ENCODE measurements at regions not wholly inside any gene's neighbourhood (a gene's known extent, or its start where the extent isn't known, plus 50 kb on each side); places are given as distances from the start of the nearest gene placed in this dataset.
"Not testable (repeated sequence)": the region's sequence is repeated elsewhere in the genome, so short reads cannot be mapped to it uniquely, and the experiment has no call there.

DNA sequence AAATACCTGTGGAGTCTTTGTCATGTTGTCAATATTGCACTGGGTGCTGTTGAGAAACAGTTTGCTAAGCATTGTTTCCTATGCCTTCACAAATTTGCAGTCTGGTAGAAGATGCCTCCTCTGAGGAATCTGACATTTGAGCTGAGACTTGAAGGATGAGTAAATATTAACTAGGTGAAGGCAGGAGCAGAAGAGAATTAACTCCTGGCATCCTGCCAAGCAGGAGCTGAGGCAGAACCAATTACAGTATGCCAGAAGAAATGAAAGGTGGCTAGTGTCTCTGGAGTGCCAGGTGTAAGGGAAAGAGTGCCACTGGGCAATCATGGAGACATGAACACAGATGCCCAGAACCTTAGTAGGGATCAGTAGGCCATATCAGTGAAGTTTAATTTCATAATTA is 1778.2 kb upstream of the PCDH10 start:
- DNase-seq (ENCODE audit: low read depth in 1 of 2, low spot score in 1 of 2), result no peak

DNA sequence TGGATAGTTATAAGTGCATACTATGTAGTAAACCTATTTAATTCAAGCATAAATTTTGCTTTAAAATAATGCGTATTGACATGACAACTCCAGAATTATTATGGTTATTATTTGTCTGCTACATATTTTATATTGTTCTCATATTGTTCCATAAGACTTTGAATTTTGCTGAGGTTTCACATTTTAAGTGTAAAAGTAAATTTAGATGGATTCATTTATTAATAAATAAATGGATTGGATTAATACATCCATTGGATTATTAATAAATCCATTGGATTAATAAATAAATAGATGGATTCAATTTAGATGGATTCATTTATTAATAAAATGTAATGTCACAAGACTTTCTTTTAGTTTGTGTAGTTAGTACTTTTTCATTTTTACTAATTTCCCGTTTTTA is 1768.0 kb upstream of the PCDH10 start:
- no peak for DNase-seq (ENCODE audit: low read depth in 1 of 2, low spot score in 1 of 2)

DNA sequence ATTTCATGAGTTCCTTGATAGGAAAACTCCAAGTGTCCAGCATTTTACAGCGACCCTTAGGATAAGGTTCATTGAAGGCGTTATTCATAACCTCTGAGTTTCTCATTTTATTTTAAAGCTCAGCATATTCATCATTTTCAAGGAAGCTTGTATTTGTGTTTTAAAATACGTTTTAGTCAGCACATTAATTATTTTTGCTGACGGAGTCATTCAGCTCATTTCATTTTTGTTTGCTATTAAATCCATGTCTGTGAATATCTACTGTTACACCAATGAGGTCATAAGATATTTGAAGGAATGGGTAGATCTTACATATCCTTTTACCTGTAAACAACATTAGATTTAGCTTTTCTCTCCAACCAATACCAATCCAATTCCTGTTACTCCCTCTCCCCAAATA is 1766.3 kb upstream of the PCDH10 start:
- DNase-seq (ENCODE audit: low read depth in 1 of 2, low spot score in 1 of 2), result no peak

DNA sequence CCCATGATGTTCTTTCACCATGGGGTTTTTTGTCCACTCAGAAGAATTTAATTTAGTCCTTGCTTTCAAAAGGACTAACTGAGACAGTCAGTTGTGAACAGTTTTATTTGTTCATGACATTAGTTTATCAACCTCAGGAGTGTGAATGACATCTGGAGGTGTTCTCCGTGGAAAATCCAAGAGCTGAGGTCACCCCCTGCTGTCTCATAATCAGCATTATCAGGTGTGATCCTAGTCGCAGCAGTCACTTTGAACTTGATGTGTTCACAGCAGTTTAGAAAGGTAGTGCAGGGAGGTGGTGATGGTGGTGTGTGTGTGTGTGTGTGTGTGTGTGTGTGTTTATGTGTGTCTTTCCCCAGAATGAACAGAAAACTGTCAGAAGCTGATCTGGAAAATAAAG is 1760.8 kb upstream of the PCDH10 start:
- no peak for DNase-seq (ENCODE audit: low read depth in 1 of 2, low spot score in 1 of 2)

DNA sequence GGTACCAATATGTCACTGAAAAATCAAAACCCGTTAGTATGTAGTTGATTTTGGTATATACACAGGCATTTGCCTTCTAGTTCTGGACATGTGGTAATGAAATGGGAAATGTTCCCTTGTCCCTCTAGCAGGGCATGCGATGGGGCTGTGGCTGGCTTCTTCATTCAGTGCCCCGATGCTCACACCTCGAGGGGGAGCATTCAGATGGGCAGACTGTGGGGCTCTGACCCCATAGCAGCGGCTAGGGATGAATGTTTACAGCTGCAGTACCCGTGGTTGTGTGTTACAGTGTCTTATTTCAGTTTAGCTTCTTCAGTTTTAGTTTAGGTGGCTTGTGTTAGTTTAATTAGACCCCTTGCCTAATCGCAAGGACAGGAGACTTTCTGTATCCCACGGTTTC is 1741.0 kb upstream of the PCDH10 start:
- no peak for DNase-seq (ENCODE audit: low read depth in 1 of 2, low spot score in 1 of 2)

DNA sequence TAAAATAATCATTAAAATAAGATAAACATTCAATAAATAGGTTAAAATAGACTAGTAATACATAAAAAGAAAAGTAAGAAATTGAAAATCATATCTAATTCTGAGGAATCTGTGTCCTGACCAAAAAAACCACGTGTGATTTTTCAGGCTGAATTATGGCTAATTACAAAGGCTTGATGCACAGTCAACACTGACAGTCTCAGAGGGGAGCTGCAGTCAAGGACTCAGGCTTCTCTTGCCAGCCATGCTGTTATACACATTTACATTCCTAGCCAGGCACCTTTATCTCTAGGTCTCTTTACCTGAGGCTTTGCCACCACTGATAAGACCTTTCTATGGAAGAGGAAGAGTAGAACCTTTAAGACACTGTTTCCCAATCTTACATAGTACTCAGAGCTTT is 1737.7 kb upstream of the PCDH10 start:
- no peak for DNase-seq (ENCODE audit: low read depth in 1 of 2, low spot score in 1 of 2)

DNA sequence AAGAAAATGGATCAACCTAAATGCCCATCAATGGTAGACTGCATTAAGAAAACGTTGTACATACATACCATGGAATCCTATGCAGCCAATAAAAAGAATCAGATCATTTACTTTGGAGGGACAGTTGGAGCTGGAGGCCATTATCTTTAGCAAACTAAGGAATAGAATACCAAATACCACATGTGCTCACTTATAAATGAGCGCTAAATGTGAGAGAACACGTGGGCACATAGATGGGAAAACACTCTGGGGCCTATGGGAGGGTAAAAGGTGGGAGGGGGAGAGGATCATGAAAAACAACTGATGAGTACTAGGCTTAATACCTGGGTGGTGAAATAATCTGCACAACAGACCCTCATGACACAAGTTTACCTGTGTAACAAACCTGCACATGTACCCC is 1729.9 kb upstream of the PCDH10 start:
- no peak for DNase-seq (ENCODE audit: low read depth in 1 of 2, low spot score in 1 of 2)

DNA sequence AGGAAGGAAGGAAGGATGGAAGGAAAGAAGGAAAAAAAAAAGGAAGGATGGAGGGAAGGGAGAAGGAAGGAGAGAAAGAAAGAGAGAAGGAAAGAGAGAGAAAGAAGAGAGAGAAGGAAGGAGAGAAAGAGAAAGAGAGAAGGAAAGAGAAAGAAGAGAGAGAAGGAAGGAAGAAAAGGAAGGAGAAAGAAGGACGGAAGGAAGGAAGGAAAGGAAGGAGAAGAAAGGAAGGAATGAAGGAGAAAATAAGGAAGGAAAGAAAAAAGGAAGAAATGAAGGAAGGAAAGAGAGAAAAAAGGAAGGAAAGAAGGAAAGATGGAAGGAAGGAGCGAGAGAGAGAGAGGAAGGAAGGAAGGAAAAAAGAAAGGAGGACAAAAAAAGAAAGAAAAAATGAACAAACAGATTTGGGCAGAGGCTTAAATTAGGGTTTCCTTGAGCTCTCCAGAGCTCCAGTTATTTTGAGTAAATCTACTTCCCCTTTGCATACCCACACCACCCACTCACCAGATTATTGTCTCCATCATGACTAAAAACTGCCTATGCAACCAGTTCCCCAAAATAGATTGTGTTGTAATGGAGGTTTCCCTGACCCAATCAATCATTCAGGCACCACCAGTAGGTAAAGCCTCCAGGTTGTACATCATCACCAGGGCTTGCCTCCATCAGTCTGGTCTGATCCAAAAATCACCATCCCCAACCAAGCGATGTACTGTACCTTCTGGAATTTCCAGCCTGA is 1722.9 kb upstream of the PCDH10 start:
- DNase-seq (ENCODE audit: low read depth in 1 of 2, low spot score in 1 of 2), result no peak

DNA sequence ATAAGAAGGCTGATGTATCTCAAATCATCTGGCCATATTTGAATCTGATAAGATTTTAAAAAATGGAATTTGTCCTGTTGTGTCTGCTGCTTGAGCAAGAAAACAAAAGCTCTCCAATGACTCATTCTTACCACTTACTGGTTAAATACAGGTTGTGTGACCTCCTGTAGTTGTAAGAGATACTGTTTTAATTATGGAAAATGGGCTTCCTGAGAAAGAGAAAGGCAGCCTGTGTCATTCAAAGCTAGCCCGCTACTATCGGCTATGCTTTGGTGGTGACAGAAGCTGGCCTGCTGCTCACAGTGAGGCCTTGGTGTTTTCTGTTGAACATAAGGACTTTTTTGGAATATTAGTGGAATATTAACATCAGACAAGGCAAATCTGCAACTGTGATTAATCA is 1722.1 kb upstream of the PCDH10 start:
- DNase-seq (ENCODE audit: low read depth in 1 of 2, low spot score in 1 of 2), result no peak

DNA sequence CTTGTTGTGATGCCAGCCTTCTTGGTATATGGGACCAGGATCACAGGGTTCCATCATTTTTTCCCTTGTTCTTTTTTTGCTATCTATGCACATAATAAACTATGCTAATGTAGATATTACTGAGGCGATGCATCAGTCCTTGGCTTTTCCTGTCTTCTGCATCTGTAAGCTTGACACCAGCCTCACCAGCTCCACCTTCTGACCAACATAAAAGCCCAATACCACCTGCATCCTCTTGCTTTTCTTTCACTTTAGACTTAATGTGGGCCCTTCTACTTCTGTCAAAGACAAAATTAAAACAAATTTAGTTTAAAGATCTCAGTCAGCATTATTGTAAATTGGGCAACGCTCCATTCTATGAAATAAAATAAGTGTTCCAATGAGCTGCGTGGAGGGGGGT is 1718.8 kb upstream of the PCDH10 start:
- DNase-seq (ENCODE audit: low read depth in 1 of 2, low spot score in 1 of 2), result no peak

DNA sequence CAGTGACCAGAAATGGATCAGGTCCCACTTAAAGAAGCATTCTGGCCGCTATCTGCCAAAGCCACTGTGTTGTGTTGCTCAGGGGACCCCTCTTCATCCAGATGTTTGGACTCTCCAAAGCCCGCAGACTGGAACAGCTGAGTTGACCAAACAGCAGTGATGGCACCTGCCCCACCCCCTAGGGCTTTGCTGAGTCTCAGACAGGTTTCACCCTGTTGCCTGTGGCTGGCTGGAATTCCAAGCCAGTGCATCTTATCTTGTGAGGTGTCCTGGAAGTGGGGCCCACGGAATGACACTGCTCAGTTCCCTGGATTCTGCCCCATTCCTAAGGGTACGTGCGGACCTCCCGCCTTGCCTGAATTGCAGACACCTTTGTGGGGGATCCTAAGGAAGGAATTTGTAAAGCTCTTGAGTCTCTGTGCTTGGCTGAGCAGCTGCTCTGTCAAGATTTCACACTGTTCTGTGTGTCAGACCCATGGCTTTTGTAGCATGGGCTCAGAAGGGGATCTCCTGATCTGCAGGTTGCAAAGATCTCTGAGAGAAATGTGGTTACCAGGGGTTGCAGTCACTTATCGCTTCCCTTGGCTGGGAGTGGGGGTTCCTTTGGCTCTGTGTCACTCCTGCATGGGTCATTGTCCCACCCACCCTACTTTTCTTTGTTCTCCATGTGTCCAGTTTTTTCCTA is 1707.9 kb upstream of the PCDH10 start:
- DNase-seq (ENCODE audit: low read depth in 1 of 2, low spot score in 1 of 2), result no peak

DNA sequence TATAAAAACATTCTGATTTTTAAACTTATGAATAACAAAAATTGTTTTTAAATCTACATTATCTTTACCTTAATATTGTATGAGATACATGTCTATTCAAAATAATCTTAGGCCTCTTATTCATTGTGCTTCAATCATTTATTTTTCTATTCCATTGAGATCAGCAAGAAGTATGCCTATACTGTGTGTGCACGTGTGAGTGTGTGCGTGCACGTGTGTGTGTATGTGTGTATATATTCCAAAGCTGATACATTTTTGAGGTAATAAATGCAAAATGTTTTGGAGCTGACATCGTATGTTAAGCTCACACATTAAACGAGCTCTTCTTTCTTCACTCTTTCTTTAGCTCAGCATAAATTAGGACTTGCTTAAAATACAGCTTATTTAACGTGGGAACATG is 1701.2 kb upstream of the PCDH10 start:
- DNase-seq (ENCODE audit: low read depth in 1 of 2, low spot score in 1 of 2), result no peak

DNA sequence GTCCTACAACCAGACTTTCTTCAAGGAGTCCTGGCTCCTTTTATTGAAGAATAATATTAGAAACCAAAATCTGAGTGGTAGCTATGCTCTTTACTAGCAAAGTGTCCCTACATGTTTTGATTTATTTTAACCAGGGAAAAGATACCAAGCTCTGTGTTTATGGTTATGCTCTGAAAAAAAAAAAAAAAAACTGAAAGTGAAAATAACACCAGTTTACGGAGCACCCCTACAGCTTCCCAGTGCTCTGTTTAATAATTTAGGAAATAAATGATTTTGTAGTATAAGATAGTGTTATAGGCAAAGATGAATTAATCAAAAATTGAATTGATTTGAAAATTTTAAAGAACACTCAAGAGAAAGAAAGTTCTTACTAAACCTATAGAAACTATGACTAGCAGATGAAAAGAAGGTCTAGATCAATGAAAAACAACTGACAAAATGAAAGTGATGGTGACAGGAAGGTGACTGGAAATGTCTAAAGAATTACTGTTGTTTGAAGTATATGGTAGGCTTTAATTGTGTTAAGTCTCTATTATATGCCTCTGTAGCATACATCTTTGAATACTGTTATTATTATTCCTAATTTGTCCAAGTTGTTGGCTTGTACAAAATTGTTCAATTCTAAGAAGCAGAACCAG is 1698.4 kb upstream of the PCDH10 start:
- no peak for DNase-seq (ENCODE audit: low read depth in 1 of 2, low spot score in 1 of 2)

DNA sequence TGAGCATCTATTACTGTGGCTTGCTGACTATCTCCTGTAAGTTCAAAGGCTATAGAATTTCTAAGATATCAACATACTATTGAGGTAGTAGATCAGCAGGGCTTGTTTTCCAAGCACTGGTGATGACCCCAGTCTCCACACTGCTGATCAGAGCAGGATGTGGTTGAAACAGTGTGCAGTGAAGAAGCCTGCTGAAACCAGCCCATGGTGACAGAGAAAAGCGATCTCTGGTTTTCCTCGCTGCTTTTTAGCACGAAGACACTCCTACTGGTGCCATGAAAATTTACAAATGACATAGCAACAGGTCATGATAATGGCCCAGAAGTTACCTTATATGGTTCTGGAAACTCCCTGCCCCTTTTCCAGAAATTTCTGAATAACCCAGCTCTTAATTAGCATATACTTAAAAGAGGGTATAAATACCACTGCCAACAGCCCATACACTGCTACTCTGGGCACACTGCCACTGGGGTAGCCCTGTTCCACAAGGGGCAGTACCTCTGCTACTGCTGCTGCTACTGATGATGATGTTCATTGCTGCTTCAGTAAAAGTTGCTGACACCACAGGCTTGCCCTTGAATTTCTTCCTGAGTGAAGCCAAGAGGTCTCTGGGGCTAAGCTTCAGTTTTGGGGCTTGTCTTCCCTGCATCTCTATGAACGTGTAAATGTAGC is 1689.5 kb upstream of the PCDH10 start:
- no peak for DNase-seq (ENCODE audit: low read depth in 1 of 2, low spot score in 1 of 2)

DNA sequence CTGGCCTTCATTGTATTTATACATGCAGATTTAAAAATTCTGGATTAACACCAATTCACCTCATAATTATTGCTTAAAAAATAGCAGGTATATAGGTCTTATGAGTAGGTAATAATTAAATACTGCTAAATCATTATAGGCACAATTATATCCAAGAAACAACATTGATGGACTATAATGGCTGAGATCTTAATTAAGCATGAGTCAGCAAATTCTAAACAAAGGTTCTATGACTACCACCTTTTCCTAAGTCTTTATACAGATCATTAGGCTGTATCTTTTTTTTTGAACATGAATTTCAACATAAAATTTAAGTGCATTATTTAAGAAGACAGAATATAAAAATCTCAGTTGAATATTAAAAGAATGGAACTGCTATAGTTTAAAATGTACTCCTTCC is 1678.7 kb upstream of the PCDH10 start:
- DNase-seq (ENCODE audit: low read depth in 1 of 2, low spot score in 1 of 2), result no peak

DNA sequence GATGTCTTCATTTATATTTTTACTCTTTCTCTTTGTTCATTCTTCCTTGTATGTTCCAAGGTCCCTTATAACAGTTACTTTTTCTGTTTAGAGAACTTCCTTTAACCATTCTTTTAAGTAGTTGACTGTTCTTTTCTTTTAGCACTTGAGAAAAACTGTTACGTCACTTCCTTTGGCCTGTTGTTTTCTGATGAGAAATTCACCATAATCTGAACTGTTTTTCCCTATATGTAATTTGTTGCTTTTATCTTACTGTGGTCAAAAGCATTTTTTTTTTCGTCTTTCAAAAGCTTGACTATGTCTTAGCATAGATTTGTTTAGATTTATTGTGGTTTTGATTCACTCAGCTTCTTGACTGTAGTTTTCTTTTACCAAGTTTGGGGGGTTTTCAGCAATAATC is 1660.3 kb upstream of the PCDH10 start:
- no peak for DNase-seq (ENCODE audit: low read depth in 1 of 2, low spot score in 1 of 2)

DNA sequence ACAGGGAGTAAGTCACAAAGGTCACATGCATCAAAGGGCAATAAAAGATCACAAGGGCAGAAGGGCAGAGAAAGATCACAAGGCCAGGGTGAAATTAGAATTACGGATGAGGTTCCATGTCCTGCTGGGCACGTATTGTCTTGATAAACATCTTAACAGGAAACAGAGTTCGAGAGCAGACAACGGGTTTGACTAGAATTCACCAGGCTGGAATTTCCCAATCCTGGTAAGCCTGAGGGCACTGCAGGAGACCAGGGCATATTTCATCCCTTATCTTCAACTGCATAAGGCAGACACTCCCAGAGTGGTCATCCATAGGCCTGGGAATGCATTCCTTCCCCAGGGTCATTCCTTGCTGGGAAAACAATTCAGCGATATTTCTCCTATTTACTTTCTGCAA is 1652.9 kb upstream of the PCDH10 start:
- DNase-seq (ENCODE audit: low read depth in 1 of 2, low spot score in 1 of 2), result not testable (repeated sequence)

DNA sequence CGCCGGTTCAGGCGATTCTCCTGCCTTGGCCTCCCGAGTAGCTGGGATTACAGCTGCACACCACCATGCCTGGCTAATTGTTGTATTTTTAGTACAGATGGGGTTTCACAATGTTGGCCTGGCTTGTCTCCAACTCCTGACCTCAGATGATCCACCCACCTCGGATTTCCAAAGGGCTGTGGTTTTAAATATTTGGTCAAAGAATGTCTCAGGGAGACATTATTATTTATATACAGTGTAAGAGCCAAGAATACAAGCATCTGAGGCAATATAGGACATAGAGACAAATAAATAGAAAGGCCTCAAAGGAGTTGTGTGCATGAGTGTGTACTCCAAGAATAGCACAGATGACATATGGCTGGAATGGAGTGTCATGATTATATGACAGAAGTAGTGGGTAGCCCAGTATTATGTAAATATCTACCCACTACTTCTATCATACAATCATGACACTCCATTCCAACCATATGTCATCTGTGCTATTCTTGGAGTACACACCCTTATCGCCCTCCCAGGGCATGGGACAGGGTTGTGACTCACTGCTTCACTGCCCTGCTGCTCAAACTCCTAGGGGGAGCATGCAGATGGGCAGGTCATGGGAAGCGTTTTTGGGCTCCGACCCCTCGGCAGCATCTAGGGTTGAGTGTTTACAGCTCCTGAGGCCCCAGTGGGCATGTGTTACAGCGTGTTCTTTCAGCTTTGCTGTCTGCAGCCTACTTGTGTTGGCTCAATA is 1649.8 kb upstream of the PCDH10 start:
- DNase-seq (ENCODE audit: low read depth in 1 of 2, low spot score in 1 of 2), result no peak

DNA sequence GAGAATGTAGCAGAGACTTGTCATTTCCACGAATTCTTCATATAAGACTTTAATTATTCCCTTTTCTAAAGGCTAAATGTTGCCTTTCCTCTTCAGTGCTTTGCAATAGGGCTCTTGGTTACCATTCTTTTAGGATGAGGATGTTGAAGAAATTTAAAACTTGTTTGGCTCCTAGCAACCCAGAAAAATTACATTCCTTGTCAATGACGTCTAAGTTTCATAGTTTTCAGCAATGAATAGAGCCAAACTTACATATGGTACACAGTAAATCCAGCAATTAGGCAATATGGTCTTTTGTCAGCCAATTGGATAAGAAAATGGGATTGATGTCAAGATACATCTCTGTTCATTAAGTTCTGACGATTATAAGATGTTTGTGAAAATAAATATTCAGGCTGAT is 1639.6 kb upstream of the PCDH10 start:
- DNase-seq (ENCODE audit: low read depth in 1 of 2, low spot score in 1 of 2), result no peak

DNA sequence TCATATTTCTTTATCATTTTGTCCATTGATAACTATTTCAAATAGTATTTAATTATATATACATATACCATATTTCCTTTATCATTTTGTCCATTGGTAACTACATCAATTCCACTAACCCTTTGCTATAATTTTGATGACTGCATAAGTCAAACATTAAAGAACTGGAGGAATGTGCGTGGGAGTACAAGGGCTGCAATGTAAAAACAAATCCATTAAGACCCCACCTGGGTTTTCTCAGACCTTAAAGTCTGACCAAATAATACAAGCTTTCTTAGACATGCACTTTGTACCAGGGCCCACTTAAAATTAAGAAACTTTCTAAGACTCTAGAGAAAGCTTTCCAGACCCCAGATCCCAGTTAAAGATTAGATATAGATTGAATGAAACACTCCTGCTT is 1622.4 kb upstream of the PCDH10 start:
- no peak for DNase-seq (ENCODE audit: low read depth in 1 of 2, low spot score in 1 of 2)

DNA sequence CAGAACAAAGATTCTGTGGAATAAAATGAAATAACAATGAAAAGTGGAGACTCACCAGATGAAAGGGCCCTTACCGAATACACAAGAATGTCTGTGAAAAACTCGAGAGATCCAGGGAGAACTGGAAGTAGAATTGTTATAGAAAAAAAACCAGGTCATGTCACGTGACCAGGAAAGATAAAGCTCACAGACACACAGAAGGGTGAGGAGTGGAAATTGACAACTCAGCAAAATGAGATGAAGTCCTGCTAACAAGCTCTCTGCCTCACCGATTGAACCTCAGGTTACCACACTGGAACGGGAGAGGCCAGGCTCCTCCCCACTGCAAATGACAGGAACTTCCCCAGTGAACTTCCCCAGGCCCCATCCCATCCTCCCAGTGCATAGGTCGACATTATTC is 1618.0 kb upstream of the PCDH10 start:
- no peak for DNase-seq (ENCODE audit: low read depth in 1 of 2, low spot score in 1 of 2)
